T-helper 1 cell treated with Interleukin-12 subunit alpha and Interleukin-12 subunit beta and Interleukin-4 antibody, amounts not matched to agents 30 ng/mL and 1 ng/mL, for 36 hours (primary cell): ENCODE measurements at regions not wholly inside any gene's neighbourhood (a gene's known extent, or its start where the extent isn't known, plus 50 kb on each side); places are given as distances from the start of the nearest gene placed in this dataset.

ENCODE experiments used
- intact Hi-C: fragments of 100-400 bp; cut with micrococcal nuclease; formaldehyde crosslinking; loops from one replicate; pipeline ENCODE4 v1.15.1; 2024

- intact Hi-C loops, result no loop called here
These were observed 63.0 kb upstream of the CCBE1 start for GRCh38 chr18:59760212-59760611.

- intact Hi-C loops, result no loop called here
These were observed 61.6 kb upstream of the CCBE1 start for GRCh38 chr18:59758837-59759236.

DNA sequence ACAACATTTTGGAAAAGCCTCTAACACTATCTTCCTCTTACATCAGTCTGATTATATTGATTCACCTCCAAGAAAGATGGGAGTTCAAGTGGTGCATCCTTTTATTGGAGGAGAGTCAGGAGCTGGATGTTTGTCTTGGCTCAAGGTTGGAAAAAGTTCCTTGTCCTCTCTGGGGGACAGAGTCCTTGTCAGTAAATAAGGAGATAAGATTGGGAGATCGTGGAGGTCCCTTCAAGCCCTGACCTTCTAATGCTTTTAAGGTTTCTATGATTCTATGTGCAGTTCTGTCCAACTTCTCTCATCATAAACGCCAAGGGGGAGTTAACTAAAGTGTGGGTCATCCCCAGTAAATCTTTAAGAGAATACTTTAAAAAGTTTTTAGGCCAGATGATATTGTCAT lies 60.9 kb upstream of the CCBE1 start:
- intact Hi-C loops, result no loop called here

- intact Hi-C loops, result no loop called here
These were observed 55.4 kb upstream of the CCBE1 start for GRCh38 chr18:59752666-59753065.

DNA sequence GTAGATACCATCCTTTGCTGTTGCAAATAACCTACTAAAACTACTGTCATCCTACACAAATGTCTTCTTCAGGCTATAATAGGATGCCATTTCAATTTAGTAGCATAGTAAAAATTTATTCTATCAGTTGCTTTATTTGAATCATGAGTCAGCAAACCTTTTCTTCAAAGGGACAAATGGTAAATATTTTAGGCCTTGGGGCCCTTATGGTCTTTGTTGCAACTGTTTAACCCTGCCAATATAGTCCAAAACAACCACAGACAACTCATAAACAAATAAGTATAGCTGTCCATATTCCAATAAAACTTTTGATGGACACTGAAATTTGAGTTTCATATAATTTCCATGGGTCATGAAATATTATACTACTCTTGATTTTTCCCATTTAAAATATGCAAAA lies 54.0 kb upstream of the CCBE1 start:
- intact Hi-C loops, result no loop called here

GRCh38 chr18:59748628-59749360 lies 51.6 kb upstream of the CCBE1 start:
- intact Hi-C loops, result no loop called here
